Hepatocyte (in vitro differentiated cells): ENCODE measurements at regions not wholly inside any gene's neighbourhood (a gene's known extent, or its start where the extent isn't known, plus 50 kb on each side); places are given as distances from the start of the nearest gene placed in this dataset.

ENCODE experiments used
- DNase-seq: peaks from one replicate; pipeline ENCODE4 v3.0.0-alpha.2; 2016; ENCODE audit warnings: low spot score
- H2AFZ ChIP-seq: fragments of 200-600 bp; sonication (generic); 2 replicates; pipeline ENCODE4 v1.6.0; 2016; ENCODE audit warnings: antibody characterized with exemption, mild to moderate bottlenecking
- H3K27ac ChIP-seq: fragments of 200-600 bp; sonication (generic); 2 replicates; pipeline ENCODE4 v1.5.1; 2016; ENCODE audit warnings: mild to moderate bottlenecking
- H3K27me3 ChIP-seq: fragments of 200-600 bp; sonication (generic); 2 replicates; pipeline ENCODE4 v1.6.1; 2016
- H3K36me3 ChIP-seq: fragments of 200-600 bp; sonication (generic); replicated peaks from 2 replicates; pipeline ENCODE4 v1.5.1; 2016; ENCODE audit warnings: low read depth; ENCODE audit not compliant: insufficient read depth
- H3K4me1 ChIP-seq: fragments of 200-600 bp; sonication (generic); 2 replicates; pipeline ENCODE4 v1.5.1; 2016; ENCODE audit warnings: mild to moderate bottlenecking, moderate library complexity; ENCODE audit not compliant: insufficient read depth
- H3K4me2 ChIP-seq: fragments of 200-600 bp; sonication (generic); 2 replicates; pipeline ENCODE4 v1.6.0; 2016
- H3K4me3 ChIP-seq: fragments of 200-600 bp; sonication (generic); 2 replicates; pipeline ENCODE4 v1.5.1; 2016; ENCODE audit warnings: mild to moderate bottlenecking
- H3K79me2 ChIP-seq: fragments of 200-600 bp; sonication (generic); 2 replicates; pipeline ENCODE4 v1.6.0; 2017; ENCODE audit warnings: mild to moderate bottlenecking
- H3K9me2 ChIP-seq: fragments of 200-600 bp; sonication (generic); replicated peaks from 2 replicates; pipeline ENCODE4 v1.6.0; 2017; ENCODE audit warnings: mild to moderate bottlenecking; ENCODE audit not compliant: insufficient read depth
- H3K9me3 ChIP-seq: fragments of 200-600 bp; sonication (generic); 2 replicates; pipeline ENCODE4 v1.5.1; 2016; ENCODE audit warnings: low read depth, mild to moderate bottlenecking
- H4K20me1 ChIP-seq: fragments of 200-600 bp; sonication (generic); 2 replicates; pipeline ENCODE4 v1.6.0; 2016; ENCODE audit warnings: mild to moderate bottlenecking; ENCODE audit not compliant: insufficient read depth, poor library complexity, severe bottlenecking
- EZH2 ChIP-seq: fragments of 200-600 bp; sonication (generic); IDR thresholded peaks from 2 replicates; pipeline ENCODE4 v1.6.1; 2016; ENCODE audit warnings: antibody characterized with exemption, mild to moderate bottlenecking, borderline replicate concordance
- EZH2phosphoT487 ChIP-seq: fragments of 200-600 bp; sonication (generic); IDR thresholded peaks from one replicate; pipeline ENCODE4 v1.6.1; 2018; ENCODE audit warnings: antibody characterized with exemption, mild to moderate bottlenecking, low read depth, moderate library complexity; ENCODE audit not compliant: unreplicated experiment, severe bottlenecking
- WGBS: methylation state at CpG from one replicate; pipeline ENCODE4 v1.1.6; 2016; ENCODE audit warnings: low lambda C conversion rate; ENCODE audit errors: missing lambda C conversion rate; 5-methylcytosine and 5-hydroxymethylcytosine counted together
- TF ChIP-seq, protein P1 (sequence below): fragments of 200-600 bp; sonication (generic); IDR thresholded peaks from 2 replicates; pipeline ENCODE4 v1.5.1; 2016; ENCODE audit warnings: antibody characterized with exemption, mild to moderate bottlenecking; ENCODE audit not compliant: poor library complexity

DNA sequence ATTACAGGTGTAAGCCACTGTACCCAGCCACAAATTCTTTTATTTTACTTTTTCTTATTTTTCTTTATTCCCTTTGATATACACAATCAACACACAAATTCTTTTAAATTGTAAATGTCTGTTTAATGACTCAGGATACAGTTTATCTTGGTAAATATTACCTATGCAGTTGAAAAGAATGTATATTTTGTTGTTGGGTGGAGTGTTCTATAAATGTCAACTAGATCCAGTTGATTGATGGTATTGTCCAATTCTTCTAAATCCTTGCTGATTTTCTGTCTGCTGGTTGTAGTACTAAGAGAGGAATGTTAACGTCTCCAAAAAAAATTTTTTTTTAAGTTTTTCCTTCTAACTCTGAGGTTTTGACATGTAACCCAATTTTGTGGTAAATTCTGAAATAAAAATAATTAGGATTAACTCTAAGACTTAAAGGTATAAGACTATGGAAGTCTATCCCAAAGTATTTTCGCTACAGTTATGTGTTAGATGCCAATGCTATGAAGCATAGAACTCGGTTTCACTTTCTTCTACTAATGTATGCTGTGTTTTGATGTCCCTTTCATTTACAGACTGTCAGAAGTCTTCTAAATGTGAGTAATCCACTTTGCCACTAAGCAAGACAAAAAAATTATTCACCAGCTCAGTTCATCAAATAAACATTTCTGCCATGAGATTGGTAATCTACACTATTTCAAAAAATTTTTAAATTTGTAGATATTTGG lies 720.2 kb upstream of the C9orf72 start:
- no peaks in the 10 kb centered on the region for H3K36me3 ChIP-seq
- no peaks in the 10 kb centered on the region for H3K9me3 ChIP-seq
- H3K4me3 ChIP-seq: no peak overlapping the region
- DNase-seq: no peak
- no peak overlapping the region for H3K4me2 ChIP-seq
- no peaks in the 10 kb centered on the region for H3K27me3 ChIP-seq
- no peaks in the 10 kb centered on the region for H3K9me2 ChIP-seq
- 84% methylated on average over 3 of the region's 3 CpGs for whole genome bisulfite sequencing
- no peak overlapping the region for H2AFZ ChIP-seq
- H3K79me2 ChIP-seq: no peaks in the 10 kb centered on the region
- no peak for TF ChIP-seq EZH2
- H4K20me1 ChIP-seq: no peaks in the 10 kb centered on the region
- H3K27ac ChIP-seq: no peak overlapping the region
- H3K4me1 ChIP-seq: no peaks in the 10 kb centered on the region

DNA sequence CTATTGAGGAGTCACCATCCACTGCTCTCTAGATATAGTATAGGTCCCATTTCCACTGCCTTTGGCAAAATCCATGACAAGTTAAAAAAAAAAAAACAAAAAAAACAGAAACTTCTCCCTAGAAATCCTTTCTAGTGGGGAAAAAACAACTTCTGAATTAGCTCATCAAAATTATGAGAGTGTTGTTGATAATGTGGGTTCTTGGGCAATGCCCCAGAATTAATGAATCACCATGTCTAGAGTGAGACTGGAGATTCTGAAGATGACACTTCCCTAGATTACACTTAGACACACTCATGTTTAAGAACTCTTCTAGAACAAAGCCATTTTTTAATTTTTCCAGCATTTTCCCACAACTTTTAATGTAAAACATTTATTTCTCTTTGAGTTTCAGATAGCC lies 728.0 kb upstream of the C9orf72 start:
- no peak for TF ChIP-seq EZH2
- Histone ChIP-seq H2AFZ (no peak overlapping the region), H3K9me3 (no peaks in the 10 kb centered on the region), H4K20me1 (no peaks in the 10 kb centered on the region), H3K4me1 (no peaks in the 10 kb centered on the region), H3K36me3 (no peaks in the 10 kb centered on the region), H3K4me3 (no peak overlapping the region), H3K9me2 (no peaks in the 10 kb centered on the region), H3K79me2 (no peaks in the 10 kb centered on the region), H3K27me3 (no peaks in the 10 kb centered on the region), H3K4me2 (no peak overlapping the region), H3K27ac (no peak overlapping the region)
- no peak for DNase-seq

DNA sequence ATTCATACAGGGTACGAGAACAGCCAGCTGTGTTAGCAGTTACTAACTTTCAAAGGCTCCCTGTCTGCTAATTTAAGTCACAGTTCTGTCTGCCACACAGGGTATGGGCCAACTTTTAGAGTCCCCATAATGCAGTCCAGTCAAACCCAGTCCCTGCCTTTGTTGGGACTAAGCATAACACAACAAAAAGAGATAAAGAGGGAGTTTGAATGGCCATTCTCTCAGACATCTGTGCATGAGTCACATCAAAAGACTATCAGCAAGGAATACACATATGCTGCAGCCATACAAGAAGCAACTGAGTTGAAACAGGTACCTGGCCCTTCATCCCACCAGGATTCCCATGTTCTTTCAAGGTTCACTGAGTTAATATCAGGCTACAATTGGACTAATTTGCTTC lies 744.5 kb upstream of the C9orf72 start:
- Histone ChIP-seq H3K4me3 (no peak overlapping the region), H3K27me3 (no peaks in the 10 kb centered on the region), H3K4me1 (no peaks in the 10 kb centered on the region), H3K9me2 (no peaks in the 10 kb centered on the region), H3K79me2 (no peaks in the 10 kb centered on the region), H3K27ac (no peak overlapping the region), H3K4me2 (no peak overlapping the region), H3K36me3 (no peaks in the 10 kb centered on the region), H3K9me3 (no peaks in the 10 kb centered on the region), H2AFZ (no peak overlapping the region), H4K20me1 (no peaks in the 10 kb centered on the region)
- WGBS: 89% methylated on average over 1 of the region's 1 CpG
- TF ChIP-seq EZH2phosphoT487 (no peak), EZH2 (no peak)
- TF ChIP-seq, protein P1, sequence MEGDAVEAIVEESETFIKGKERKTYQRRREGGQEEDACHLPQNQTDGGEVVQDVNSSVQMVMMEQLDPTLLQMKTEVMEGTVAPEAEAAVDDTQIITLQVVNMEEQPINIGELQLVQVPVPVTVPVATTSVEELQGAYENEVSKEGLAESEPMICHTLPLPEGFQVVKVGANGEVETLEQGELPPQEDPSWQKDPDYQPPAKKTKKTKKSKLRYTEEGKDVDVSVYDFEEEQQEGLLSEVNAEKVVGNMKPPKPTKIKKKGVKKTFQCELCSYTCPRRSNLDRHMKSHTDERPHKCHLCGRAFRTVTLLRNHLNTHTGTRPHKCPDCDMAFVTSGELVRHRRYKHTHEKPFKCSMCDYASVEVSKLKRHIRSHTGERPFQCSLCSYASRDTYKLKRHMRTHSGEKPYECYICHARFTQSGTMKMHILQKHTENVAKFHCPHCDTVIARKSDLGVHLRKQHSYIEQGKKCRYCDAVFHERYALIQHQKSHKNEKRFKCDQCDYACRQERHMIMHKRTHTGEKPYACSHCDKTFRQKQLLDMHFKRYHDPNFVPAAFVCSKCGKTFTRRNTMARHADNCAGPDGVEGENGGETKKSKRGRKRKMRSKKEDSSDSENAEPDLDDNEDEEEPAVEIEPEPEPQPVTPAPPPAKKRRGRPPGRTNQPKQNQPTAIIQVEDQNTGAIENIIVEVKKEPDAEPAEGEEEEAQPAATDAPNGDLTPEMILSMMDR: no peak
- DNase-seq: no peak

DNA sequence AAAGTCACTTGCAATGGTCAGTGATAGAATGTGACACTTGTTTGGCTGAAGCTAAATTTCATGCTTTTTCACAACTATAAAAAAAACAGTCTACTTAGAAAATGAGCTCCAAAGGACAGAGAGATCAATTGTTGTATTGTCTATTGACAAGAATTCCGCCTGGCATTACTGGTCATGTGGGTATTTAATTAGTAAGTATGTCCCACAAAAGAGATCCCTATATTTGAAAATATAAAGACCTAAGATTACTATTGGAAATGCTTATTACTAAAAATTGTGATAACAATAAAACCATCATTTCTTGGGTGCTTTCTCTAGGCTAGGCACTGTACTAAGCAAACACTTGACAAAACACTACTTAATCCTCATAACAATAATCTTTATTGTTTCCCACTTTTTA lies 745.2 kb upstream of the C9orf72 start:
- no peak overlapping the region for H2AFZ ChIP-seq
- no peaks in the 10 kb centered on the region for H3K9me3 ChIP-seq
- no peaks in the 10 kb centered on the region for H4K20me1 ChIP-seq
- no peaks in the 10 kb centered on the region for H3K27me3 ChIP-seq
- H3K4me3 ChIP-seq: no peak overlapping the region
- no peak overlapping the region for H3K4me2 ChIP-seq
- TF ChIP-seq EZH2 (no peak), EZH2phosphoT487 (no peak)
- TF ChIP-seq, protein P1: no peak
- no peaks in the 10 kb centered on the region for H3K79me2 ChIP-seq
- no peak overlapping the region for H3K27ac ChIP-seq
- WGBS: 67% methylated on average over 1 of the region's 1 CpG
- DNase-seq: no peak
- H3K9me2 ChIP-seq: no peaks in the 10 kb centered on the region
- H3K4me1 ChIP-seq: no peaks in the 10 kb centered on the region
- no peaks in the 10 kb centered on the region for H3K36me3 ChIP-seq
